ENCODE measurements at regions not wholly inside any gene's neighbourhood (a gene's known extent, or its start where the extent isn't known, plus 50 kb on each side); places are given as distances from the start of the nearest gene placed in this dataset.

- intact Hi-C loops (cut with DNase I): no loop called here
- no peak for TF ChIP-seq POLR2A (IDR thresholded peaks at IDR 0.05)
- TF ChIP-seq, protein P1, sequence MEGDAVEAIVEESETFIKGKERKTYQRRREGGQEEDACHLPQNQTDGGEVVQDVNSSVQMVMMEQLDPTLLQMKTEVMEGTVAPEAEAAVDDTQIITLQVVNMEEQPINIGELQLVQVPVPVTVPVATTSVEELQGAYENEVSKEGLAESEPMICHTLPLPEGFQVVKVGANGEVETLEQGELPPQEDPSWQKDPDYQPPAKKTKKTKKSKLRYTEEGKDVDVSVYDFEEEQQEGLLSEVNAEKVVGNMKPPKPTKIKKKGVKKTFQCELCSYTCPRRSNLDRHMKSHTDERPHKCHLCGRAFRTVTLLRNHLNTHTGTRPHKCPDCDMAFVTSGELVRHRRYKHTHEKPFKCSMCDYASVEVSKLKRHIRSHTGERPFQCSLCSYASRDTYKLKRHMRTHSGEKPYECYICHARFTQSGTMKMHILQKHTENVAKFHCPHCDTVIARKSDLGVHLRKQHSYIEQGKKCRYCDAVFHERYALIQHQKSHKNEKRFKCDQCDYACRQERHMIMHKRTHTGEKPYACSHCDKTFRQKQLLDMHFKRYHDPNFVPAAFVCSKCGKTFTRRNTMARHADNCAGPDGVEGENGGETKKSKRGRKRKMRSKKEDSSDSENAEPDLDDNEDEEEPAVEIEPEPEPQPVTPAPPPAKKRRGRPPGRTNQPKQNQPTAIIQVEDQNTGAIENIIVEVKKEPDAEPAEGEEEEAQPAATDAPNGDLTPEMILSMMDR (IDR thresholded peaks at IDR 0.05): no peak
- Histone ChIP-seq H3K36me3 (no peaks in the 10 kb centered on the region), H3K4me1 (no peaks in the 10 kb centered on the region), H3K27ac (no peak overlapping the region), H3K27me3 (no peaks in the 10 kb centered on the region), H3K9me3 (no peaks in the 10 kb centered on the region), H3K4me3 (replicated peaks in 1 of 3) (no peak overlapping the region)
- DNase-seq: no peak
- WGBS, 2 donors: 84 to 85% methylated on average over 3 of the region's 3 CpGs
These were observed 236.5 kb downstream of the GLUD2 start for GRCh38 chrX:121283921-121284320.

DNA sequence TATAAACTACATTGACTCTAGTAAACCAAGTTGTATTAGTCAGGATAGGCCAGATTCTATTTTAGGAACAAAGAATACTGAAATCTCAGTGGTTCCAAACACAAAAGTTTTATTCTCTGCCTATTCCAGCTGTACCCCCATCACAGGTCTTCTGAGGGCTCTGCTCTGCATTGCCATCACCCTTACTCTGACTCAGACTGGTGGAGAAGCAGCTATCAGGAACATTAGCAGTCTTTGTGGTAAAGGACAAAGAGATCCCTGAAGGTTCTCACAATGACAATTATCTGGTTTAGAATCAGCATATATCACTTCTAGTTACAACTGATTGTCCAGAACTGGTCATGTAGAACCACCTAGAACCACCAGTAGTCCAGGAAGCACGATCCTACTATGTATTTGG lies 251.1 kb downstream of the GLUD2 start:
- Histone ChIP-seq H3K36me3 (no peaks in the 10 kb centered on the region), H3K27ac (no peak overlapping the region), H3K27me3 (no peaks in the 10 kb centered on the region), H3K4me3 (replicated peaks in 1 of 3) (no peak overlapping the region), H3K4me1 (no peaks in the 10 kb centered on the region), H3K9me3 (no peaks in the 10 kb centered on the region)
- DNase-seq: no peak
- intact Hi-C loops (cut with DNase I): no loop called here
- TF ChIP-seq, protein P1 (IDR thresholded peaks at IDR 0.05): no peak
- no peak for TF ChIP-seq POLR2A (IDR thresholded peaks at IDR 0.05)
- WGBS, 2 donors: 77 to 86% methylated on average over 1 of the region's 1 CpG

GRCh38 chrX:121301356-121301755 lies 253.9 kb downstream of the GLUD2 start:
- TF ChIP-seq, protein P1 (IDR thresholded peaks at IDR 0.05): no peak
- TF ChIP-seq POLR2A (IDR thresholded peaks at IDR 0.05): no peak
- DNase-seq: no peak
- H3K27me3 ChIP-seq: no peaks in the 10 kb centered on the region
- H3K9me3 ChIP-seq: no peaks in the 10 kb centered on the region
- H3K4me3 ChIP-seq (replicated peaks in 1 of 3): no peak overlapping the region
- no peak overlapping the region for H3K27ac ChIP-seq
- no peaks in the 10 kb centered on the region for H3K36me3 ChIP-seq
- H3K4me1 ChIP-seq: no peaks in the 10 kb centered on the region
- WGBS, 2 donors: 91 to 95% methylated on average over 2 of the region's 2 CpGs
- intact Hi-C loops (cut with DNase I): no loop called here

GRCh38 chrX:121301822-121302221 lies 254.4 kb downstream of the GLUD2 start:
- Histone ChIP-seq H3K4me3 (replicated peaks in 1 of 3) (no peak overlapping the region), H3K4me1 (no peaks in the 10 kb centered on the region), H3K36me3 (no peaks in the 10 kb centered on the region), H3K27ac (no peak overlapping the region), H3K27me3 (no peaks in the 10 kb centered on the region), H3K9me3 (no peaks in the 10 kb centered on the region)
- WGBS, 2 donors: 100% methylated on average over 1 of the region's 1 CpG
- TF ChIP-seq, protein P1 (IDR thresholded peaks at IDR 0.05): no peak
- TF ChIP-seq POLR2A (IDR thresholded peaks at IDR 0.05): no peak
- DNase-seq: no peak
- intact Hi-C loops (cut with DNase I): no loop called here

GRCh38 chrX:121307449-121307848 lies 260.0 kb downstream of the GLUD2 start:
- Histone ChIP-seq H3K4me1 (no peaks in the 10 kb centered on the region), H3K27me3 (no peaks in the 10 kb centered on the region), H3K36me3 (no peaks in the 10 kb centered on the region), H3K4me3 (replicated peaks in 1 of 3) (no peak overlapping the region), H3K9me3 (no peaks in the 10 kb centered on the region), H3K27ac (no peak overlapping the region)
- intact Hi-C loops (cut with DNase I): no loop called here
- TF ChIP-seq, protein P1 (IDR thresholded peaks at IDR 0.05): no peak
- no peak for DNase-seq
- 77 to 84% methylated on average over 3 of the region's 3 CpGs for WGBS, 2 donors

Measured in thyroid gland (tissue), 4 donors.